Tibial artery (tissue), 4 donors: ENCODE measurements at regions not wholly inside any gene's neighbourhood (a gene's known extent, or its start where the extent isn't known, plus 50 kb on each side); places are given as distances from the start of the nearest gene placed in this dataset.

Source experiments
- DNase-seq, 2 donors: peaks; one replicate each; pipeline ENCODE4 v3.0.0-alpha.2; 2019
- H3K27ac ChIP-seq, 2 donors: fragments of 200-600 bp; sonication (generic) in 1 of 2; 1 replicate in 1 of 2; 2 replicates in 1 of 2; pipeline ENCODE4 v1.5.1; 2018 to 2019; ENCODE audit warnings: mild to moderate bottlenecking in 1 of 2
- H3K27me3 ChIP-seq, 2 donors: fragments of 200-600 bp; sonication (generic) in 1 of 2; one replicate each; pipeline versions ENCODE4 v1.5.1 to v1.6.0; 2016 to 2019
- H3K36me3 ChIP-seq, 3 donors: fragments of 200-600 bp; sonication (generic) in 2 of 3; one replicate each; pipeline ENCODE4 v1.5.1; 2016 to 2019; ENCODE audit warnings: mild to moderate bottlenecking in 2 of 3
- H3K4me1 ChIP-seq, 4 donors: fragments of 200-600 bp; sonication (generic) in 2 of 4; 1 replicate in 3 of 4; 2 replicates in 1 of 4; pipeline ENCODE4 v1.5.1; 2016 to 2019
- H3K4me3 ChIP-seq, 2 donors: fragments of 200-600 bp; sonication (generic) in 1 of 2; 1 replicate in 1 of 2; 2 replicates in 1 of 2; pipeline ENCODE4 v1.5.1; 2018 to 2019; ENCODE audit warnings: mild to moderate bottlenecking in 2 of 2
- H3K9me3 ChIP-seq, 3 donors: fragments of 200-600 bp; sonication (generic) in 1 of 3; one replicate each; pipeline ENCODE4 v1.5.1; 2016 to 2019
- intact Hi-C: fragments of 100-400 bp; cut with DNase I; formaldehyde crosslinking; loops from one replicate; pipeline ENCODE4 v1.15.0; 2023; ENCODE audit warnings: low total_unique reads
- TF ChIP-seq, protein P1 (sequence below), 2 experiments: fragments of 200-600 bp in 1 of 2; fragments of 450-650 bp in 1 of 2; IDR thresholded peaks; one replicate each; pipeline ENCODE4 v1.5.1; 2017 to 2019; ENCODE audit warnings: antibody characterized with exemption in 2 of 2, mild to moderate bottlenecking in 1 of 2, moderate library complexity in 1 of 2

DNA sequence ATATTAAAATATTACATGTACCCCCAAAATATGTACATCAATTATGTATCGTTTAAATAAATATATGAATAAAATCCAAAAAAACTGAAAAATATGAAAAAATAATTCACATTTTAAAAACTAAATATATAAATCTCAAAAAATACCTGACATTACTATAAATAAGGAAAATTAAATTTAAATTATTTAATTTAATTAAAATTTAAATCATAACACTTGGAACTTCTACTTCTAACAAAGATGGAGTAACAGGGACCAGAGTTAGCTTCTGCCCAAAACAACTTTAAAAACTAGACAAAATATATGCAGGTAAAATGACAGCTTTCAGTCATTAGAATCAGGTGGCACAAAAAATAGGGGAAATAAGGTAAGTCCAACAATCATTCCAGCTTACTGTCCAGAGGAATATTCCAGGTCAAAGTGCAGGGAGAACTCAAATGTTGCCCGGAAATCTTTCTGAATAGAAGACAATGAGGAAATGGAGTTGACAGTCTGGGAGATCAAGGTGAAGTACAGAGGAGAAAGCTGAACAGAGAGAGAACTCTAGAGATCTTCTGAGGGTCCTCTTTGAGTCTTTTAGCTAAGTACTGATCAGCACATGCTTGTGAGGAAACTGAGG, 207.7 kb upstream of the ATP11B start:
- H3K27ac ChIP-seq = no peak overlapping the region
- H3K4me3 ChIP-seq = no peak overlapping the region
- intact Hi-C loops = no loop called here
- no peaks in the 10 kb centered on the region for H3K36me3 ChIP-seq
- TF ChIP-seq, protein P1, sequence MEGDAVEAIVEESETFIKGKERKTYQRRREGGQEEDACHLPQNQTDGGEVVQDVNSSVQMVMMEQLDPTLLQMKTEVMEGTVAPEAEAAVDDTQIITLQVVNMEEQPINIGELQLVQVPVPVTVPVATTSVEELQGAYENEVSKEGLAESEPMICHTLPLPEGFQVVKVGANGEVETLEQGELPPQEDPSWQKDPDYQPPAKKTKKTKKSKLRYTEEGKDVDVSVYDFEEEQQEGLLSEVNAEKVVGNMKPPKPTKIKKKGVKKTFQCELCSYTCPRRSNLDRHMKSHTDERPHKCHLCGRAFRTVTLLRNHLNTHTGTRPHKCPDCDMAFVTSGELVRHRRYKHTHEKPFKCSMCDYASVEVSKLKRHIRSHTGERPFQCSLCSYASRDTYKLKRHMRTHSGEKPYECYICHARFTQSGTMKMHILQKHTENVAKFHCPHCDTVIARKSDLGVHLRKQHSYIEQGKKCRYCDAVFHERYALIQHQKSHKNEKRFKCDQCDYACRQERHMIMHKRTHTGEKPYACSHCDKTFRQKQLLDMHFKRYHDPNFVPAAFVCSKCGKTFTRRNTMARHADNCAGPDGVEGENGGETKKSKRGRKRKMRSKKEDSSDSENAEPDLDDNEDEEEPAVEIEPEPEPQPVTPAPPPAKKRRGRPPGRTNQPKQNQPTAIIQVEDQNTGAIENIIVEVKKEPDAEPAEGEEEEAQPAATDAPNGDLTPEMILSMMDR (IDR thresholded peaks at IDR 0.05) = no peak
- H3K27me3 ChIP-seq = no peaks in the 10 kb centered on the region
- no peaks in the 10 kb centered on the region for H3K9me3 ChIP-seq
- DNase-seq = no peak
- no peaks in the 10 kb centered on the region for H3K4me1 ChIP-seq

DNA sequence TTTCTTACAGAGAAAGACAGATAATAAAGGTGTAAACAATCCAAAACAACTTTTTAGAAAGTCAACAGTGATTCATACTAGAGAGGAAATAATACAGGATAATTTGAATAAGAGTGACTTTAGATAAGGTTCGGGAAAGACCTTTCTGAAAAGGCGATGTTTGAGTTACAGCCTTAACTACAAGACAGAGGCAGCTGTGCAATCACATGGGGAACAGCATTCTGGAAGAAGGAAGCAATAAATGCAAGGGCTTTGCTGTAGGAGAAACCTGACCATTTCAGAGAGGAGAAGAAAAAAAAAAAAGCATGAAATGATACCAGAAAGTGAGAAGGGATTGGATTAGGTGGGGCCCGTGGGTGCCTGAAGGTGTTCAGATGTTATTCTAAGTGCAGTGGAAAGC, 200.6 kb upstream of the ATP11B start:
- no peaks in the 10 kb centered on the region for H3K9me3 ChIP-seq
- TF ChIP-seq, protein P1 (IDR thresholded peaks at IDR 0.05) = no peak
- DNase-seq = no peak
- no peak overlapping the region for H3K27ac ChIP-seq
- intact Hi-C loops = no loop called here
- H3K4me3 ChIP-seq = no peak overlapping the region
- no peaks in the 10 kb centered on the region for H3K27me3 ChIP-seq
- no peaks in the 10 kb centered on the region for H3K4me1 ChIP-seq
- H3K36me3 ChIP-seq = no peaks in the 10 kb centered on the region

DNA sequence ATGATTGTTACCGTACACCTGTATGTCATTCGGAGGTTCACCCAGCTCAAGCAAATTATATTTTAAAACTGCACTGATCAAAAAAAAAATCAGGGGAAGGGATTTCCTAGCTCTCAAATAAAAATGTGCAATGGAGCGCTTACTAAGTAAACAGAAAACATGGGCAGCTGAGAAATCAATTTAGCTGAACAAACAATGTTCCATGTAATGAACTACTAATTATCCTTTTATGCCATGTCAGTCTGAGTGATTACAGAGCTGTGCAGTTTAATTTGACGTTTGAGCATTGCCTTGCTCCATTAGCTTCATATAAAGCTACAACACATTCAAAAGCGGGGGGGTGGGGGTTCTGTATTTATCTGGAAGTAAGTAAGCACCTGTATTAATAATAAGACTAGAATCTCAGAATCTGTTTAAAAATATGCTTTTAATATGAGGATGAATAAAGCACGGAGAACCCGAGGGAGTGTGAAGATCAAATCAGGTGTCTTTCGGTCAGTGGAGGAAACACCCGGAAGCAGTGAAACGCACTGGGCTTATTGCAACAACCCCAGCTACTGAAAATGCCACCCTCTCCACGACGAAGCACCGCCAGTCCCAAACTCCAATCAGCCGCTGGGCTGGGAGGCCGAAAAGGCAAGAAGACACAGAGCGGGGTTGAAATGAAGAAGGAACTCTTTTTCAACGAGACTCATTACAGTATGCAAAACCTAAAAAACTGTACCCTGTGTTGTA, 196.5 kb upstream of the ATP11B start:
- intact Hi-C loops = no loop called here
- Histone ChIP-seq H3K27me3 (no peaks in the 10 kb centered on the region), H3K27ac (no peak overlapping the region), H3K9me3 (no peaks in the 10 kb centered on the region), H3K4me3 (no peak overlapping the region), H3K4me1 (no peaks in the 10 kb centered on the region), H3K36me3 (no peaks in the 10 kb centered on the region)
- no peak for DNase-seq
- TF ChIP-seq, protein P1 (IDR thresholded peaks at IDR 0.05) = no peak

DNA sequence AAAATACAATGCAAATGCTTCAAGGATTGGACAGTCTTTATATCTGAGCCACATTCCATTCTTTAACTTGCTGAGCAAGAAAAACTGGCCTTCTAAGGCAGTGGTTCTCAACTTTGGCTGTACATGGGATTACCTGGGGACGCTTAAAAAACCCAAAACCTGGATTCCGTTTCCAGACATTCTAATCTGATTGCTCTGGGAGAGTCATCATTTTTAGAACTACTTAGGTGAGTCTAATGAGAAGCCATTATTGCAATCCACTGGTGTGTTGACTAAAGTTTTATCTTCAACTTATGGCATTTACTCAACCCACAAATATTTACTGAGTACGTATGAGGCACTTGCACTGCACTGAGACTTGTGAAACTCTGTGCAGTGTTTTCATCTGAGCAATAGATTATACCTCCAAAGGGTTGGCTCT, 195.7 kb upstream of the ATP11B start:
- Histone ChIP-seq H3K4me3 (no peak overlapping the region), H3K4me1 (no peaks in the 10 kb centered on the region), H3K36me3 (no peaks in the 10 kb centered on the region), H3K9me3 (no peaks in the 10 kb centered on the region), H3K27ac (no peak overlapping the region), H3K27me3 (no peaks in the 10 kb centered on the region)
- intact Hi-C loops = no loop called here
- TF ChIP-seq, protein P1 (IDR thresholded peaks at IDR 0.05) = no peak
- DNase-seq = no peak

DNA sequence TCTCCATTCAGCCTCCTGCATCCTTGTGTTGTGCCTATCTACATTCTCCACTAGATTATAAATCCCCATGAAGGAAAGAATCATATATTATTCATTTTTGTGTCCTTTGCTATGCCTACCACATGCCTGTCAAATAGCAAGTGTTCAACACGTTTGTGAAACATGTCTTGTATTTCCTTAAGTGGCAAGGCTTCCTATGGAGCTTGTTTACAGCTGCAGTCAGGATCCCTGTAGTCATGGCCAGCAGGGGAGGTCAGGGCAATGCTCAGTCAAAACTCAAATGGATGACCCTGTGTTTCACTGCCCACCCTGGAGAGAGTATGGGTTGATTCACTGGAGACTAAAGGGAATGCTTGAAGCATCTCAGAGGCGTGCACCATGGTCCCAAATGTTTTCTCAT, 191.7 kb upstream of the ATP11B start:
- Histone ChIP-seq H3K27ac (no peak overlapping the region), H3K4me3 (no peak overlapping the region), H3K27me3 (no peaks in the 10 kb centered on the region), H3K36me3 (no peaks in the 10 kb centered on the region), H3K4me1 (no peaks in the 10 kb centered on the region), H3K9me3 (no peaks in the 10 kb centered on the region)
- no peak for DNase-seq
- intact Hi-C loops = no loop called here
- TF ChIP-seq, protein P1 (IDR thresholded peaks at IDR 0.05) = no peak
